HEK293T (cell line): ENCODE measurements at regions not wholly inside any gene's neighbourhood (a gene's known extent, or its start where the extent isn't known, plus 50 kb on each side); places are given as distances from the start of the nearest gene placed in this dataset.

Experiments used
- ELF4 ChIP-seq: fragments of 450-650 bp; IDR thresholded peaks from 2 replicates; pipeline ENCODE4 v1.6.1; 2017; ENCODE audit warnings: antibody characterized with exemption
- FOXM1 ChIP-seq: fragments of 450-650 bp; IDR thresholded peaks from 2 replicates; pipeline ENCODE4 v1.6.1; 2017; ENCODE audit warnings: mild to moderate bottlenecking, borderline replicate concordance
- SP1 ChIP-seq: fragments of 450-650 bp; IDR thresholded peaks from 2 replicates; pipeline ENCODE4 v1.6.1; 2017

- no peak for TF ChIP-seq SP1
- no peak for TF ChIP-seq ELF4
- TF ChIP-seq FOXM1, result no peak
Observed at GRCh38 chrX:23100826-23101225, 101.1 kb downstream of the DDX53 start.
